A673 (cell line): ENCODE measurements at regions not wholly inside any gene's neighbourhood (a gene's known extent, or its start where the extent isn't known, plus 50 kb on each side); places are given as distances from the start of the nearest gene placed in this dataset.

ENCODE experiments used
- EZH2 ChIP-seq: fragments of 200-600 bp; sonication (generic); IDR thresholded peaks from 2 replicates; pipeline ENCODE4 v1.6.1; 2017; ENCODE audit warnings: borderline replicate concordance, low read depth, mild to moderate bottlenecking, mixed read lengths, antibody characterized with exemption, low read length; ENCODE audit not compliant: poor library complexity, severe bottlenecking
- TF ChIP-seq, protein P1 (sequence below): fragments of 300-800, 200-600 bp; sonication (generic); conservative IDR thresholded peaks from 2 replicates; pipeline ENCODE4 v1.5.1; 2017; ENCODE audit warnings: low read depth, mild to moderate bottlenecking, antibody characterized with exemption, low read length, moderate library complexity, mixed read lengths

DNA sequence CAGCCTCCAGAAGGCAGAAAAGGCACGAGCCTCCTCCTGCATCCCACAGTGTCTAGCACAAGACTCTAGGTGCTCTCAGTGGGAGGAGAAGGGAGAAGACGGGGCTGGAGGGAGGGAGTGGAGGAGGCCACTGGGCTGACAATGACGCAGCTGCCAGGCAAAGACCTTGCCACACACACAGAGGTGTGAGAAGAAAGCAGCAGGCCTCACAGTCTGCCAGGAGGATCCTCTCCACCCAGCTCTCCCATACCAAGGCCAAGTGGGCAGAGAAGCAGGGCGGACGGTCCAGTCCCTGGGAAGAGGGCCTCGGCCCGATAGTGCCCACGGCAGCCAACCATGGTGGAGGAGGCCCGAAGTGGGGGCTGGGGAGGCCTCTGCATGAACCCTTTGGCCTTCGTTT lies 78.9 kb downstream of the NCOR2 start:
- TF ChIP-seq, protein P1, sequence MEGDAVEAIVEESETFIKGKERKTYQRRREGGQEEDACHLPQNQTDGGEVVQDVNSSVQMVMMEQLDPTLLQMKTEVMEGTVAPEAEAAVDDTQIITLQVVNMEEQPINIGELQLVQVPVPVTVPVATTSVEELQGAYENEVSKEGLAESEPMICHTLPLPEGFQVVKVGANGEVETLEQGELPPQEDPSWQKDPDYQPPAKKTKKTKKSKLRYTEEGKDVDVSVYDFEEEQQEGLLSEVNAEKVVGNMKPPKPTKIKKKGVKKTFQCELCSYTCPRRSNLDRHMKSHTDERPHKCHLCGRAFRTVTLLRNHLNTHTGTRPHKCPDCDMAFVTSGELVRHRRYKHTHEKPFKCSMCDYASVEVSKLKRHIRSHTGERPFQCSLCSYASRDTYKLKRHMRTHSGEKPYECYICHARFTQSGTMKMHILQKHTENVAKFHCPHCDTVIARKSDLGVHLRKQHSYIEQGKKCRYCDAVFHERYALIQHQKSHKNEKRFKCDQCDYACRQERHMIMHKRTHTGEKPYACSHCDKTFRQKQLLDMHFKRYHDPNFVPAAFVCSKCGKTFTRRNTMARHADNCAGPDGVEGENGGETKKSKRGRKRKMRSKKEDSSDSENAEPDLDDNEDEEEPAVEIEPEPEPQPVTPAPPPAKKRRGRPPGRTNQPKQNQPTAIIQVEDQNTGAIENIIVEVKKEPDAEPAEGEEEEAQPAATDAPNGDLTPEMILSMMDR = no peak
- TF ChIP-seq EZH2 = no peak
